H54 (cell line): ENCODE measurements at regions not wholly inside any gene's neighbourhood (a gene's known extent, or its start where the extent isn't known, plus 50 kb on each side); places are given as distances from the start of the nearest gene placed in this dataset.

ENCODE experiments used
- DNase-seq: peaks from one replicate; pipeline ENCODE4 v3.0.0; 2011; ENCODE audit warnings: low spot score, mixed read lengths; ENCODE audit not compliant: insufficient read length
- FAIRE-seq: peaks from 3 replicates; lab custom pipeline; 2011; peaks lifted over from hg19 to GRCh38; lab: Jason Lieb, UNC
- POLR2A ChIP-seq: IDR thresholded peaks from 2 replicates; pipeline ENCODE4 v1.6.1; 2011; ENCODE audit warnings: low read depth, mild to moderate bottlenecking, low read length

GRCh38 chr22:49212466-49212865, 615.2 kb downstream of the BRD1 start:
- no peak for TF ChIP-seq POLR2A
- no peak for FAIRE-seq
- DNase-seq = no peak

DNA sequence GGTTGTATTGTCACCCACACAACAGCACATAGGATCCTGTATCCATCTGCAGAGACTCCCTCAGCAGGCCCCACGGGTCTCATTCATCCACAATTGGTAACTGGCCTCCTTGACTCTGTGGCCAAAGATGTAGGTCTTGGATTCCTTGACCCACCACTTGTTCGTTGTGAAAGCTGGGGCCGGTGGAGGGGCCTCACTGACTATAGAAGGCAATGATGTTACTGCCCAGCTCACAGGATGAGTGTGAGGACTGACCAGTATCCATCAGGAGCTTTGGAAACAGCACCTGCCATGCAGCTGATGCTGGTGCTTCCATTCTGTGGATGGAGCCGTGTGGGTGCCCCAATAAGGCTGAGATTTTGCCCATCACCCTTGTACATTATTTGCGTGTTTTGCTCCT, 615.7 kb downstream of the BRD1 start:
- no peak for TF ChIP-seq POLR2A
- FAIRE-seq (no peak), DNase-seq (no peak)

DNA sequence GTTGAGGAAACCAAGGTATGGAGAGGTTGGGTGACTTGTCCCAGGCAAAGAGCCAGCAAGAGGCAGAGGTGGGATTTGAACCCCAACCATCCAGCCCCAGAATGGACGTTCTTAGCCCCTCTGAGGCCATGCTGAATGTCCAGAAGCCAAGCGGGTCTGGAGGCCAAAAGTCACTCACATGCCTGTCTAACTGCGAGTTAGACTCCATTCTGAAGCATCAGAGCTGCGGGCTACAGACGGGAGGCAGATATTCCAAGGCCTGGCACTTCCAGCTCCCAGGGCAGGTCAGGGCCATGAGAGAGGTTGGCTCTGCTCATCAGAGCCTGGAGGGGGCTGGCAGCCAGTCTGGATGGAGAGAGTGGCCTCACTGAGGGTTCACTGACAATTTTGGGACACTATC, 616.5 kb downstream of the BRD1 start:
- no peak for FAIRE-seq
- no peak for TF ChIP-seq POLR2A
- no peak for DNase-seq

DNA sequence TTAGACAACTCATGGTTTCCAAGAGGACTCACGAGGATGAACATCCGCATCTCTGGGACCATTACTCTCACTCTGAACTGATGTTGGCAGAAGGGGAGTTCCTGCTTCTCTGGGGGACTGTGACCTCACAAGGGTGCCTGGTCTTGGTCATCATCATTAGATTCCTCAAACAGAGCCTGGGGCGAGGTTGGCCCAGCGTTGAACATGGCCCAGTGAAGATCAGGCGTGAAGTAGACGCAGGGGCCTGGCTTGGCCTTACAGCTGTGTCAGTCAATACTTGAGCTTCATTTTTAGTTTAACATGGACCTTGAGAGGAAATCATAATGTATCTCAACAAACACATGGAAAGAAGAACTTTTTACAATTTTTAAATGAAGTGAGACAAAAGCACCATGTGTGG, 617.1 kb downstream of the BRD1 start:
- DNase-seq (no peak), FAIRE-seq (no peak)
- no peak for TF ChIP-seq POLR2A

DNA sequence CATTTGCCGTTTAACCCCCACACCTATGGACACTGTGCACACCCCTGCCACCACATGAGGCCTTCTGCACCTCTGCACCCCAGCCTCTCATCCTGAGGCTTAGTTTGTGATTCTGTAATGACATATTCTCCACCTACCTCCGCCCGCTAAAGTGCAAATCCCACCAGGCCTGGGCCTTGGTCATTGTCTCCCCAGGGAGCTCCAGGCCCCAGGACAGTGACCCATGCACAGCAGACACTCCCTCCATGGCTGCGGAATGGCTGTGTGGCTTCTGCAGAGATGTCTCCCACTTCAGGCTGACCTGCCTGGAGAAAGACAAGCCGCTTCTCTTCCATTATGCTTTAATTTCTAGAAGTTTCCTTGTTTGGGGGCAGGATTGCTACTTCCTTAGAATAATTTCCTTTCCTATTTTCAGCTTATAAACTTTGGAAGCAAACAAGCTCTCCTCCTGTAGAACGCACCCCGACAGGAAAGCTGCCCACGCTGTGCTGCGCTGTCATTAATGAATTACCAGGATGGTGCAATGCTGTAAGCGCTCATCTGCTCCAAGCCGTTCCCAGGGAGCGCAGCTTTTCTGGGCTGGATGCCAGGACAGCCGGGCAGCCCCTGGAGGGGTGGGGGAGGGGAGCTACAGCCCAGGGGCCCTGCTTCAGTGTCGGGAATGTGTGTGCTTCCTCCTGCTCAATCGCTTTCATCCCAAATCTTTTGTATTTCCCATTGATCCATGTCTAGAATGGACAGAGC, 618.0 kb downstream of the BRD1 start:
- DNase-seq = no peak
- no peak for FAIRE-seq
- TF ChIP-seq POLR2A = no peak

GRCh38 chr22:49208768-49209252, 618.9 kb downstream of the BRD1 start:
- FAIRE-seq (no peak), DNase-seq (no peak)
- no peak for TF ChIP-seq POLR2A

DNA sequence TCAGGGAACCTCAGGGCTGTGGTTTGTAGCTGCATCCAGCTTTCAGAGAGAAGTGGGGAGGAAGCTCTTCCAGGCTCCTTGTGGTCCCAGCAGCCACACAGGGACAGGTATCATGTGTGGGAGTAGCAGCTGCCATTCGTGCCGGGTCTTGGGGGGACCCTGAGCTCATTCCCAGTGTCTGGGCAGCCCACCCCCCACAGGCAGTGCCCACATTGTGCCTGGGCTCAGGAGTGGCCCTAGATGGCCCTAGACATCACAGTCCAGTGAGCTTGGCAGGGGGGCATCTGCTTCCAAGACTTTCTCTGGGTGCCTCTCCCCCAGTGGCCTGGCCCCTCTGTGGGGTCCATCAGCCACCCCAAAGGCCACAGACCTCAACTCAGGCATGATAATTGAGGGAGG, 619.7 kb downstream of the BRD1 start:
- FAIRE-seq = no peak
- no peak for DNase-seq
- no peak for TF ChIP-seq POLR2A

DNA sequence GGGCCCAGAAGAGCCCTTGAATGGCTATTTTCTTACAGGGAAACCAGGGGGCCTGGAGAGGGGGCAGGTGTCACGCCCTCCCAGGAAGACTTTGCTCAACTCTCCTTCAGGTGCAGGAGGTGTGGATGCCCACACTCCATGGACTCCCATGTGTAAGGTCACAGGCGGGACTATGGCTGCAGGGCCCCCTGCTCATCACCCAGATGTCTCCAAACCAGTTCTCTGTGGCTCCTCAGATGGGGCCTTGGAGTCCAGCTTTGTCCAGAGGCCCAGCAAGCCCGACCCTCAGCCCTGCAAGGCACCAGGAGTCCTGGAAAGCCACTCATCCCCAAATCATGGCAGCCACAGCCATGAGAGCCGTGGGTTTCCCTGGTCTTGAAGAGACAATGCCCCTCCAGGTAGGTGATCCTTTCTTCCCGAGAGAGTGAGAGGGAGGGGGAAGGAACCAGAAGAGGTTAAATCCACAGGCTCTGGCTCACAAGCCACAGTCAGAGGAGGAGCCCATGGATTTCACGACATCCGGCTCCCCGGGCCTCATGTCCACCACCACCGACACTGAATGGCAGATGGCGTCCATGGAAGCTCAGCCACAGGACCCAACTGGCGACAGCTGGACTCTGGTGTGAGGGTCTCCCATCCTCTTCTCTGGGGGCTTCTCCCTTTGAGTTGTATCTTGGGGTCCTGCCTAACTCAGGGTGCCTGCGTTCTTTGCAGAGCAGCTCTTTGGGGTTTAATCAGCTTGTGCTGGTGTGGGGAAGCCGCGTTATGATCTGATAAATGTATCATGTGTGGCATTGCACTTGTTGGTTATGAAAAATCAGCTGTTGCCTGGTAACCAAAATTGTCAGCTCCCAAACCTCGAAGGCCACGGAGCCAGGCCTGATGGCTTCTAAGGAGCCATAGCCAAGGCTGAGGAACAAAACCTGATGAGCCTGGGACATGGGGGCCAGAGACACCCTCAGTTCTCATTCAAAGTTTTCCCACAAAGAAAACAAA, 620.4 kb downstream of the BRD1 start:
- no peak for TF ChIP-seq POLR2A
- DNase-seq (no peak), FAIRE-seq (no peak)

GRCh38 chr22:49206281-49206680, 621.4 kb downstream of the BRD1 start:
- no peak for TF ChIP-seq POLR2A
- no peak for DNase-seq
- FAIRE-seq = no peak

GRCh38 chr22:49205483-49205800, 622.2 kb downstream of the BRD1 start:
- FAIRE-seq (no peak), DNase-seq (no peak)
- no peak for TF ChIP-seq POLR2A

DNA sequence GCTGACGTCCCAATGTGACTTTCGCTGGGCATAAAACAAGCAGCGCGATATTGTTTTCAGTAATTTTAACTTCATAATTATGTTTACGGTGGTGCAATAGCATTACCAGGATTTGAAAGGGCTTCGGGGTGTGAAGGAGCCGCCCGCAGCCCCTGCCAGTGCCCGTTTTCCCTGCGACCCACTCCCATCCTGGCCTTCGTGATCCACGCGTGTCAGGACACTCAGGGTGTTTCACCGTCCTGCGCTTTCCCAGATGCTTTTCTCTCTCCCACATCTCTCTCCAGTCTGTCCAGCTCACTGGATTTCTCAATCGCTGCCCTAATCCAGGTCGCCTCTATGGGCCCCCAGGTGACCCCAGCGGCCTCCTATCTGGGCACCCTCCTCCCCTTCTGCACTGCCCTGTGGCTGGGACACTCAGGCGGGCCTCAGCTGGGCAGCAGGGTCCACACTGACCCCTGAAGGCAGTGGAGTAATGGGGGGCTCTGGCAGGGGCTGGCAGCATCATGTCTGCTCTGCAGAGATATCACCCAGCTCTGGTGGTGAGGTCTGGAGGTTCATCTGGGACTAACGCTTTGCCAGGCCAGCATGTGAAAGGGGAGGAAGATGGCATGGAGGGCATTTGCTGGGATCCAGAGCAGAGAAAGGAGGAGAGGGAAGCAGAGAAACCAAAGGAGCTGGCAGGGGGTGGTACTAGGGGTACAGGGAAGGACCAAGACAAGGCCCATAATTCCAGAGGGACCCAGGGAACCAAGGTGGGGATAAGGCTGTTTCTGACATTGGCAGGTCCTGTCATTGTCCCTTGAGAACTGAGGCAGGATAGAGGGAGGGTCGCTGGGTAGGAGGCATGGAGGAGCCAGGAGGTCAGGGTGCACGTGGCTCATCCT, 622.8 kb downstream of the BRD1 start:
- DNase-seq = no peak
- no peak for FAIRE-seq
- TF ChIP-seq POLR2A = no peak

GRCh38 chr22:49203859-49204598, 623.6 kb downstream of the BRD1 start:
- TF ChIP-seq POLR2A = no peak
- FAIRE-seq (no peak), DNase-seq (no peak)

DNA sequence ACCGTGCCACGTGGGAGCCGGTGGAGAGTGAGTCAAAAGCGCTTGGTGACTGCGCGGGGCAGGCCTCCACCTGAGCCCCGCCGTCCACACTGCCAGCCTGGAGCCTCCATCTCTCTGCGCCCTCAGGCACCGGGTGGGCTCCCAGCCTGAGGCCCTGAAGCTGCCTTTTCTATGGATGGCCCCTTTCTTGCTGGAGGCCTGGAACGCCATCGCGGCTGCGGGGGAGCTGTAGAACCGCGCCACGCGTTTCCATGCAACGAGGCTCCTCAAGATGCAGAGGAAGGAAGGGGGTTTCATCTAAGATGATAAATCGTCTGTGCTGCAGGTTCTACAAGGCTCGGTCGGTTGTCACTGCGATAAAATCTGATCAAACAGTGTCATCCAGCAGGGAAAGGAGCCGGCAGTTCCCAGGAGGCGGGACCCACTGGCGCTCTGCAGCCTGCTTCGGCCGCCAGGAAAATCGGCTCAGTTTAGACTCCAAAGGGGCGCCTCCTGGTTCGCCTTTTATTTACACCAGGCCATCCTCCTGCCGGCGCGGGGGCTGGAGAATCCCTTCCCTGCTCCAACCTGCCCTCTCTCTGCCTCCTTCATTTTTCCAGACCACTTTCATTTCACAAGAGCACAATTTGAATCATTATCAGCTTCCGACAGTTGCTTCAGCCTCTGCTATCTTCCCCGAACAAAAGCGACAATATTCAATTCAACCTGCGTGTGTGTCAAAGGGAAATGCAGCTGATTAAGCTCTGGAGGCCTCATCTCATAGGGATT, 624.4 kb downstream of the BRD1 start:
- FAIRE-seq = no peak
- no peak for DNase-seq
- TF ChIP-seq POLR2A = no peak
